Mesodermal cell (in vitro differentiated cells): ENCODE measurements at regions not wholly inside any gene's neighbourhood (a gene's known extent, or its start where the extent isn't known, plus 50 kb on each side); places are given as distances from the start of the nearest gene placed in this dataset.

Source experiments
- H3K27ac ChIP-seq: 2 replicates; pipeline ENCODE4 v1.7.0; 2013; ENCODE audit warnings: mild to moderate bottlenecking, low read depth, low read length, moderate library complexity; ENCODE audit not compliant: severe bottlenecking
- H3K36me3 ChIP-seq: 2 replicates; pipeline ENCODE4 v1.7.1; 2013; ENCODE audit warnings: mild to moderate bottlenecking, low read length, moderate library complexity; ENCODE audit not compliant: control insufficient read depth, insufficient read depth
- H3K4me1 ChIP-seq: one replicate; pipeline ENCODE4 v1.7.1; 2013; ENCODE audit warnings: mild to moderate bottlenecking, low read length; ENCODE audit not compliant: insufficient read depth, control insufficient read depth, poor library complexity, severe bottlenecking
- H3K4me3 ChIP-seq: 2 replicates; pipeline ENCODE4 v1.7.0; 2013; ENCODE audit warnings: low read length, control low read depth, mild to moderate bottlenecking; ENCODE audit not compliant: insufficient read depth, poor library complexity, severe bottlenecking; ENCODE audit errors: extremely low read depth
- H3K9me3 ChIP-seq: 2 replicates; pipeline ENCODE4 v1.7.1; 2013; ENCODE audit warnings: mild to moderate bottlenecking, low read length, moderate library complexity; ENCODE audit not compliant: control insufficient read depth
- WGBS, 2 experiments: methylation state at CpG; one replicate each; pipeline ENCODE4 v1.1.5; 2013; ENCODE audit warnings: missing lambda C conversion rate in 2 of 2; ENCODE audit not compliant: insufficient coverage in 2 of 2; 5-methylcytosine and 5-hydroxymethylcytosine counted together

DNA sequence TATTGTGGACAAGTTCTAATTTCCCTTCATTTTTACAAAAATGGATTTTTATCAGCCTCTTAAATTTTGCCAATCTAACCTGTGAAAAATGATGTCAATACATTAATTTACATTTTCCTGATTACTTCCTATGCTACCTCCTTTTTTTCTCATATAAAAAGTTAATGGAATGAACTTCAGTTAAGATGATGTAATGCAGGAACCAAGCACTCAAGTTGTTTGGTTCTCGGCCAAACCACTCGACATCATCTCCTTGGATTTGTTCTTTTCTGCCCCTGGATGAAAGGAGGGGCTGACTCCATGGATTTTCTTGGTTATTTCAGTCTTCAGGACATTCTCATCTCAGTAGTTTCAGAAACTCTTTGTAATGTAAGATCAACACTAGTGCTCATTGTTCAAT is 253.1 kb upstream of the NXPH2 start:
- Histone ChIP-seq H3K36me3 (no peaks in the 10 kb centered on the region), H3K4me3 (no peak overlapping the region), H3K27ac (no peak overlapping the region), H3K4me1 (no peaks in the 10 kb centered on the region), H3K9me3 (no peaks in the 10 kb centered on the region)
- 100% methylated on average over 1 of the region's 2 CpGs; no CpG with 5 or more reads in 1 of the 2 experiments for WGBS, 2 experiments

DNA sequence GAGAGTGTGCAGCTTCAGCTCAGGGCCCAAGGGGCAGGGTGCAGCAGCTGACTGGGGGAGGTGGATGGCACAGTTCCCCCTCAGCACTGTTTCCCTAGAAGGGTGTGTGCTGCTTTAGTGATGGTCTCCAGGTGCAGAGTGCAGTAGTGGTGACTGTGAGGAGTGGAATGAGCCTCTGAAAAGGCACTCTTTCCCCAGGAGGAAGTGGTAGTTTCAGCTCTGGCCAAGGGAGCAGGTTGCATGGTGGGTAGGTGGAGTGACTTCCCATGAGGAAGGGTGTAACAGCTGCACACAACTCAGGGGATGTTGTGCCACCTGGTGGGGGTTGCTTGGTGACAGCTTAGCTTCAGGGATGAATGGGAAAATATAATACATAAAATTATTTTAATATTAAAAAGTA is 251.5 kb upstream of the NXPH2 start:
- Histone ChIP-seq H3K36me3 (no peaks in the 10 kb centered on the region), H3K9me3 (no peaks in the 10 kb centered on the region)

DNA sequence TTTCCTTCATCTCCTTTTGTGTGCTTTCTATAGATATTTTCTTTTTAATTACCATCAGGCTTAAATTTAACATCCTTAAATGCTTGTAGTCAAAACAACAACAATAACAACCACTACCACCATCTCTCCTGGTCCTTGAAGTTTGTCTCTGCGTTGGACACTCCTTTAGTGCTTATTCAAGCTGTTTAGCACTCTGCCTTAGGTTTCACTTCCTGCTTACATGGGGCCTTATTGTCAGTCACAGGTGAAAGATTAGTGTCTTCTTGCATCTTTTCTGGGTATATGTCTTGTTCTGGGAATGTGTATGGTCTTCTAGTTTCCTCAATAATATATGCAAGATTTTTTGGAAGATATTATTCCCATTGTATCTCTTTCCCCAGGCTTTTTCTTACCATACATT is 240.1 kb upstream of the NXPH2 start:
- no peak overlapping the region for H3K4me3 ChIP-seq
- H3K4me1 ChIP-seq, result no peaks in the 10 kb centered on the region
- H3K9me3 ChIP-seq, result peaks cover 5% of the 10 kb centered on the region
- no peak overlapping the region for H3K27ac ChIP-seq
- no peaks in the 10 kb centered on the region for H3K36me3 ChIP-seq
- 67 to 100% methylated on average over 1 of the region's 1 CpG for WGBS, 2 experiments

More for the DNA sequence above, 251.5 kb upstream of the NXPH2 start:
- Histone ChIP-seq H3K27ac (no peak overlapping the region), H3K4me1 (no peaks in the 10 kb centered on the region), H3K4me3 (no peak overlapping the region)

DNA sequence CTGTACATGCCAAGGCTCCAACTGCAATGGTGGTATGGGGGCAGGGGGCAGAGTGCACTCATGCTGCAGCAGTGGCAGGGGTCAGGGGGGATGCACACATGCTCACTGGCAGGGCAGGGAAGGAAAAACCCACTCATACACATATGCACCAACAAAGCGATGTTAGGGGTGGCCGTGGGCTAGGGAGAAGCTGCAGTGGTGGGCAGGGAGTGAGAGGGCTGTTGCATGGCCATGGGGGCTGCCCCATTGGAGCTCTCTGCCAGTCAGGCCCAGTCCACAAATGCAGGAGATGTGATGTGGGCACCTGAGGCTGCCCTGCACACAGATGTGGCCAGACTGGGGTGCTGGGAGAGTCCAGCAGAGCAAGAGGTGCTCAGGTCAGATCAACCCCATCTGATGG is 238.1 kb upstream of the NXPH2 start:
- Histone ChIP-seq H3K9me3 (peaks cover 5% of the 10 kb centered on the region), H3K4me3 (no peak overlapping the region)
- WGBS, 2 experiments, result no CpG with 5 or more reads among the region's 2 CpGs

DNA sequence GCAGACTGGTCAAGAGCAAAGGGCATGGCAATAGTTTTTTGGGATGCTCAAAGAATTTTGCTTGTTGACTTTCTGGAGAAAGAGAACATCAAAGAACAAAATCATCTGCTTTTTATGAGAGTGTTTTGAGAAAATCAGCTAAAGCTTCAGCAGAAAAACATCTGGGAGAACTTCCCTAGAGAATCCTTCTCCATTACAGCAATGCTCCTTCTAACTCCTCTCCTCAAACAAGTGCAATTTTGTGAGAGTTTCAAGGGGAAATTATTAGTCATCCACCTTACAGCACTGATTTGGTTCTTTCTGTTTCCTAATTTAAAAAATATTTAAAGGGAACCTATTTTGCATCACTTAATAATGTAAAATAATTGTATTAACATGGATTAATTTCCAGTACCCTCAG is 226.9 kb upstream of the NXPH2 start:
- Histone ChIP-seq H3K4me1 (no peaks in the 10 kb centered on the region), H3K9me3 (no peaks in the 10 kb centered on the region), H3K4me3 (no peak overlapping the region), H3K27ac (no peak overlapping the region), H3K36me3 (no peaks in the 10 kb centered on the region)

More for the DNA sequence above, 238.1 kb upstream of the NXPH2 start:
- no peak overlapping the region for H3K27ac ChIP-seq
- H3K4me1 ChIP-seq, result no peaks in the 10 kb centered on the region
- H3K36me3 ChIP-seq, result no peaks in the 10 kb centered on the region

DNA sequence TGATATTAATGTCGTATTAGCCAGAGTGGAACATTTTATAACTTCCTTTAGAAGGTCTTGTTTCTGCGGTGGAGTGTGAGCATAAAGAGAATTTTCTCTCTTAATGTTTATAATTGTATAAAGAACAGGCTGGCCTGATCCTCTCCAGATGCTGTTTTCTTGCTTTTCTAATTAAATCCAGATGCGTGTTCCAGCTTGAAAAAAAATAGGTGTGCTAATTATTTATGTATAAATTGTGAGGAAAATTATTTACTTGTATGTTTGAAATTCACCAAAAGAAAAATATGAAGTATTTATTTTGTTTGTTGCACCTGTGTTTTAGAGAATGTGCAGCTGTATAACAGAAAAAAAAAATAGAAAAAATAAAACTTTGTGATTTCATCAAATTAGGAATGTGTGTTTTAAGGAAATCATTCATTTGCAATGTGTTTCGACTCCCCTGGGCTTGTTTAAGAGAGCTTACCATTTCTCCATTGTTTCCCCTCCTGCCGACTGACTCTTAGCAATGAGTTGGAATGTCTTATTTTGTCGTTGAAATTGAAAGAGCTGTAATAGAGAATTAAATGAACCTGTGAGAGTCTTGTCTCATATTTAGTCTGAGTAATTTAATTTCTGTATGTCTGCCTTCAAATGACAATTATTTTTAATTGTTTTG is 220.1 kb upstream of the NXPH2 start:
- no peak overlapping the region for H3K27ac ChIP-seq
- H3K36me3 ChIP-seq, result no peaks in the 10 kb centered on the region
- H3K4me1 ChIP-seq, result no peaks in the 10 kb centered on the region
- H3K9me3 ChIP-seq, result no peaks in the 10 kb centered on the region
- no peak overlapping the region for H3K4me3 ChIP-seq
- 20 to 78% methylated on average over 1 of the region's 6 CpGs for WGBS, 2 experiments

DNA sequence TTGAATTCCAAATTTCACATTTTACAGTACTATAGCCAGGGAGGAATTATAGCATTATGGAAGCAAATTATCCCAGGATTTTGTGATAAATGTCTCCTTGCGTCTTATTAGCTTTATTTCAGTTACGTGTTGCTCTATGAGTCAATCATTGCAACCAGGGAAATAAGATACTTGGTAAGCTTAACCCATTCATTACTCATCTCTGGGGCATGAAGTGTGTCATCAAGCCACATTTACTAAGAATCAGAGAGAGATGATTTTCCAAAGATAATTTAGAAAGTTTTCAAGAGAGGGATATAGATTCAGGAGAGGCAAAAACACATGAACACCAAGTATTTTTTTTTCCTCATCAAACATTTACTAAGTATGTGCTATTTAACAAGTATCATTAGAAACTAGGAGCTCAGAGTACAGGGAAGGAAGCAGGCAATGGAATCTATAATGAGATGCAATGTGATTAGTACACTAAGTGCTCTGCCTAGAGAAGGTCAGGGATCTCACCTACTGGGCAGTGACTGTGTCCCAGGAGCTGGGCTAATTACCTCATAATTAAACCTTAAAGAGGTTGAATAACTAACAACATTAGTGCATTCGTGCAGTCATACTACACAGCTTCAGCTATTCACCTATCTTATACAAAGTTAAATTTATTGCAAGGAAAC is 217.8 kb upstream of the NXPH2 start:
- Histone ChIP-seq H3K4me3 (no peak overlapping the region), H3K9me3 (no peaks in the 10 kb centered on the region), H3K27ac (no peak overlapping the region), H3K4me1 (no peaks in the 10 kb centered on the region), H3K36me3 (no peaks in the 10 kb centered on the region)
- 80% methylated on average over 2 of the region's 3 CpGs; no CpG with 5 or more reads in 1 of the 2 experiments for WGBS, 2 experiments

DNA sequence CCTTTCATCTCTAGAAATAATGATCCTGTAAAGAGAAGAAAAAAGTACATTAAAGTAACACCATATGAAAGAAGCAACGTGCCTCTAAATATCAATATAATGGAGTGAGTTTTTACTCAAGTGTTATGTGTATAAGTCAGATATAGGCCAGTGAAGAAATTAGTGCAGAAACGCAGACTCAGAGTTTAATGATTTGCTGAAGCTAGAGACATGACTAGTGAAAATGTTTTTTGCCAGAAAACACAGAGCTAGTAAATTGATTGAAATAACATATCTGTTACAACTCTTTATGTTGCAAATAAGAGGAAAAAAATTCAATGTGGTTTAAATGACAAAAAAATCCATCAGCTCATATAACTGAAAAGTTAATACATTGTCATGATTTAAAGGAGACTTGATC is 217.2 kb upstream of the NXPH2 start:
- Histone ChIP-seq H3K4me1 (no peaks in the 10 kb centered on the region), H3K9me3 (no peaks in the 10 kb centered on the region), H3K4me3 (no peak overlapping the region), H3K27ac (no peak overlapping the region), H3K36me3 (no peaks in the 10 kb centered on the region)
- 60 to 83% methylated on average over 1 of the region's 2 CpGs for WGBS, 2 experiments

DNA sequence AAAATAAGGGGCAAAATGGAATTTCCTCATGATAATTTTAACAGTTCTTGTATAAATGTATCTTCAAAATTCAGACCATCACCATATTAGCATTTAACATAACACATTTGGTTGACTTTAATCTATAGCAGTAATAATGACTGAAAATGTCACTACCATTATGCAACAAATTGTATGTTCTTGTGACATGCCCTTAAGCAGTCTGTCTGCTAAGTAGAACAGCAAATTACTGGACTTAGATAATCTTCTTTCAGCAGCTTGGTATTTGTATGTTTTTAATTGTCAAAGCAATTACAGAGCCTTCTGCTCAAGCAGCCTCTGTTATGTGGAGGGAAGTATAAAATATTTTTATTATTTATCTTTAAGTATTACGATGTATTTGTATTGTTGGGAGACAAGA is 214.3 kb upstream of the NXPH2 start:
- Histone ChIP-seq H3K4me1 (no peaks in the 10 kb centered on the region), H3K4me3 (no peak overlapping the region), H3K9me3 (no peaks in the 10 kb centered on the region), H3K27ac (no peak overlapping the region), H3K36me3 (no peaks in the 10 kb centered on the region)
- WGBS, 2 experiments, result no CpG with 5 or more reads among the region's 1 CpG

DNA sequence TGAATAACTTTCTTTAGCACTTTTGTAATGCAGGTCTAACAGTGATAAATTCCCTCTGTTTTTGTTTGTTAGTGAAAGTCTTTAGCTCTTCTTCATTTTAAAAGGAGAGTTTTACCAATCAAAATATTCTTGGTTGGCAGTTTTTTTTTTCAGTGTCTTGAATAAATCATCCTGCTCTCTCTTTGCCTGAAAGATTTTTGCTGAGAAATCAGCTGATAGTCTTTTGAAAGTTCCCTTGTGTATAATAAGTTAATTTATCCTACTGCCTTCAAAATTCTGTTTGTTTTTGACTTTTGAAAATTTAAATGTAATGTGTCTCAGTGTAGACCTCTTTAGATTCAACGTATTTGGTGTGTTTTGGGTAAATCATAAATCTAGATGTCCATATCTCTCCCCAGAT is 205.7 kb upstream of the NXPH2 start:
- no CpG with 5 or more reads among the region's 1 CpG for WGBS, 2 experiments

DNA sequence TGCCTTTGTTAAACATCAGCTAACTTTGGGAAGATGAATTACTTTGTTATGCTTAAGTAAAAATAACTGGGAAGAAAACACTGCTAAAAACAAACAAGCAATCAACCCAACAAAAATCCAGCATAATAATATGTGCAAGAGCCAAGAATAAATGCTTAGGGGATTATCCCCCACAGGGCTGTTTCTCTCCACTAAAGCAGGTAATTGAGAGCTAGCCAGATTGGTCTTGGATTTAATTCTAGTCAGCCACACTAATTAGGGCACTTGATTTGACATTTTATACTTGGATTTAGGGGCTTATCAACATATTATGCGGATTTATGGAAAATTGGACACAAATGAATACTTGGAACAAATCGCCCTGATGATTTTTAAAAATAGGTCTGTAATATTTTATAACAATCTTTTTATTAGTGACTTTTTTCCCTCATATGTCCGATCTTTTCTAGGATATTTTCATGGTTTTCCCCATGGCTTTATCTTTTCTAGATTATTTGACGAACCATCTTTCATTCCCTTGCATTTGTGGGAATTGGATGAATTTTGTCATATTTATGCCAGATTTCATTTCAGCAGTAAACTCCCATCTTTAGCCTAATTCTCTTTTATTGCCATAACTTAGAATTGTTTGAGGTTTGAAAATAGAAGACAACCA is 199.1 kb upstream of the NXPH2 start:
- no CpG with 5 or more reads among the region's 4 CpGs for WGBS, 2 experiments
- H3K27ac ChIP-seq, result no peak overlapping the region
- peaks cover 6% of the 10 kb centered on the region for H3K4me1 ChIP-seq
- H3K9me3 ChIP-seq, result no peaks in the 10 kb centered on the region
- H3K36me3 ChIP-seq, result no peaks in the 10 kb centered on the region
- H3K4me3 ChIP-seq, result no peak overlapping the region

More for the DNA sequence above, 205.7 kb upstream of the NXPH2 start:
- Histone ChIP-seq H3K4me1 (no peaks in the 10 kb centered on the region), H3K4me3 (no peak overlapping the region), H3K36me3 (no peaks in the 10 kb centered on the region), H3K27ac (no peak overlapping the region), H3K9me3 (no peaks in the 10 kb centered on the region)
